HCT116 (cell line): ENCODE measurements at regions not wholly inside any gene's neighbourhood (a gene's known extent, or its start where the extent isn't known, plus 50 kb on each side); places are given as distances from the start of the nearest gene placed in this dataset.

ENCODE experiments used
- ATAC-seq: fragments of 200-7000 bp; cut with Tn5 transposase; 2 replicates; pipeline ENCODE4 v1.9.1; 2020; ENCODE audit warnings: mild to moderate bottlenecking, moderate library complexity
- BruUV-seq: library from RNA; stranded (reverse); fragments of 400-500 nt; replicated peaks from 2 replicates; lab custom pipeline; 2021; lab: Mats Ljungman, UMichigan
- CTCF ChIA-PET: fragments of 300-600 bp; sonication (Branson Sonifier 250); formaldehyde crosslinking; loops from one replicate; lab custom pipeline; 2021; ENCODE audit warnings: antibody characterized with exemption; lab: Charles Lee
- POLR2A ChIA-PET: fragments of 300-600, 350-600 bp; sonication (Branson Sonifier 250); formaldehyde crosslinking; loops from one replicate; lab custom pipeline; 2021; ENCODE audit warnings: antibody characterized with exemption; lab: Charles Lee
- RAD21 ChIA-PET, 2 experiments: fragments of 300-600 bp; sonication (Branson Sonifier 250); formaldehyde crosslinking; loops; one replicate each; lab custom pipeline; 2023; ENCODE audit warnings: low total read pairs in 2 of 2; ENCODE audit not compliant: uncharacterized antibody in 2 of 2, unreplicated experiment in 2 of 2, low non-redundant PET in 1 of 2; lab: Charles Lee
- DNase-seq: peaks from one replicate; pipeline ENCODE4 v3.0.0-alpha.2; 2010; ENCODE audit warnings: low read depth, low spot score
- H2AFZ ChIP-seq: fragments of 200-600 bp; shearing (Covaris generic), sonication (generic); 2 replicates; pipeline ENCODE4 v1.6.1; 2017; ENCODE audit warnings: low read depth, mixed run types, mixed read lengths, antibody characterized with exemption, low read length; ENCODE audit not compliant: poor library complexity, severe bottlenecking
- H3K27ac ChIP-seq: 2 replicates; pipeline ENCODE4 v1.5.1; 2012; ENCODE audit warnings: low read depth, low read length
- H3K27me3 ChIP-seq: fragments of 200-600 bp; sonication (generic); 2 replicates; pipeline ENCODE4 v1.6.1; 2016; ENCODE audit warnings: mixed run types, low read length, mixed read lengths; ENCODE audit not compliant: insufficient read depth
- H3K36me3 ChIP-seq, 2 experiments: fragments of 200-500 bp in 1 of 2; fragments of 200-600 bp in 1 of 2; sonication (Bioruptor generic) in 1 of 2; sonication (generic) in 1 of 2; 2 replicates each; pipeline versions ENCODE4 v1.5.1 to v1.6.1; 2014 to 2016; ENCODE audit warnings: low read length in 2 of 2, inconsistent platforms in 1 of 2, mixed read lengths in 1 of 2, mixed run types in 1 of 2; ENCODE audit not compliant: insufficient read depth in 2 of 2, control insufficient read depth in 1 of 2
- H3K4me1 ChIP-seq, 2 experiments: fragments of 200-600 bp in 1 of 2; sonication (generic) in 1 of 2; 2 replicates each; pipeline versions ENCODE4 v1.5.1 to v1.6.1; 2012 to 2017; ENCODE audit warnings: low read length in 2 of 2, inconsistent platforms in 1 of 2, mild to moderate bottlenecking in 1 of 2, mixed read lengths in 1 of 2, mixed run types in 1 of 2, moderate library complexity in 1 of 2; ENCODE audit not compliant: insufficient read depth in 2 of 2, control insufficient read depth in 1 of 2
- H3K4me2 ChIP-seq: fragments of 200-600 bp; sonication (generic); 2 replicates; pipeline ENCODE4 v1.6.1; 2017; ENCODE audit warnings: mixed run types, low read length, mixed read lengths
- H3K4me3 ChIP-seq, 2 experiments: fragments of 200-600 bp in 1 of 2; sonication (generic) in 1 of 2; replicated peaks in 1 of 2; 2 replicates each; pipeline ENCODE4 v1.5.1; 2011 to 2016; ENCODE audit warnings: low read length in 2 of 2, control low read depth in 1 of 2, low read depth in 1 of 2, mild to moderate bottlenecking in 1 of 2, mixed read lengths in 1 of 2, mixed run types in 1 of 2
- H3K79me2 ChIP-seq: fragments of 200-600 bp; sonication (generic); 2 replicates; pipeline ENCODE4 v1.6.1; 2017; ENCODE audit warnings: mild to moderate bottlenecking, mixed run types, low read length, moderate library complexity, mixed read lengths; ENCODE audit not compliant: insufficient read depth
- H3K9ac ChIP-seq: fragments of 200-600 bp; sonication (generic); 2 replicates; pipeline ENCODE4 v1.6.1; 2016; ENCODE audit warnings: low read length, mixed read lengths
- H3K9me2 ChIP-seq: fragments of 200-600 bp; sonication (generic), shearing (Covaris generic); 2 replicates; pipeline ENCODE4 v1.6.1; 2017; ENCODE audit warnings: mixed run types, mild to moderate bottlenecking, moderate library complexity; ENCODE audit not compliant: insufficient read depth
- H3K9me3 ChIP-seq, 2 experiments: fragments of 200-500 bp in 1 of 2; fragments of 200-600 bp in 1 of 2; sonication (Bioruptor generic) in 1 of 2; sonication (generic) in 1 of 2; 2 replicates each; pipeline ENCODE4 v1.6.1; 2014 to 2017; ENCODE audit warnings: low read length in 2 of 2, mixed read lengths in 2 of 2, inconsistent platforms in 1 of 2, low read depth in 1 of 2, mild to moderate bottlenecking in 1 of 2, mixed run types in 1 of 2, moderate library complexity in 1 of 2; ENCODE audit not compliant: control insufficient read depth in 1 of 2, insufficient read depth in 1 of 2
- H4K20me1 ChIP-seq: fragments of 200-600 bp; sonication (generic), shearing (Covaris generic); 2 replicates; pipeline ENCODE4 v1.6.1; 2017; ENCODE audit warnings: mixed run types, mild to moderate bottlenecking, moderate library complexity; ENCODE audit not compliant: insufficient read depth
- ATF3 ChIP-seq: IDR thresholded peaks from 2 replicates; pipeline ENCODE4 v1.6.1; 2012
- CTCF ChIP-seq, 3 experiments: fragments of 200-600 bp in 1 of 3; sonication (generic) in 1 of 3; IDR thresholded peaks in 2 of 3; conservative IDR thresholded peaks in 1 of 3; 2 replicates each; pipeline ENCODE4 v1.5.1; 2012 to 2017; ENCODE audit warnings: low read depth in 2 of 3, low read length in 2 of 3, antibody characterized with exemption in 1 of 3, borderline replicate concordance in 1 of 3, control low read depth in 1 of 3, mild to moderate bottlenecking in 1 of 3, mixed read lengths in 1 of 3, mixed run types in 1 of 3, moderate library complexity in 1 of 3; ENCODE audit not compliant: insufficient read depth in 1 of 3
- EGR1 ChIP-seq: IDR thresholded peaks from 2 replicates; pipeline ENCODE4 v1.6.1; 2012; ENCODE audit warnings: low read depth
- ELF1 ChIP-seq: IDR thresholded peaks from 2 replicates; pipeline ENCODE4 v1.6.1; 2012; ENCODE audit warnings: low read depth, borderline replicate concordance
- EZH2 ChIP-seq: fragments of 200-600 bp; sonication (generic); IDR thresholded peaks from 2 replicates; pipeline ENCODE4 v1.6.1; 2017; ENCODE audit warnings: antibody characterized with exemption, mixed run types
- EZH2phosphoT487 ChIP-seq: fragments of 200-600 bp; IDR thresholded peaks from 2 replicates; pipeline ENCODE4 v1.6.1; 2018; ENCODE audit warnings: antibody characterized with exemption, borderline replicate concordance
- FOSL1 ChIP-seq: IDR thresholded peaks from 2 replicates; pipeline ENCODE4 v1.6.1; 2012; ENCODE audit warnings: low read depth
- JUND ChIP-seq: IDR thresholded peaks from 2 replicates; pipeline ENCODE4 v1.6.1; 2012
- MAX ChIP-seq: IDR thresholded peaks from 2 replicates; pipeline ENCODE4 v1.6.1; 2012
- POLR2A ChIP-seq: IDR thresholded peaks from 2 replicates; pipeline ENCODE4 v1.7.0; 2011; ENCODE audit warnings: borderline replicate concordance; ENCODE audit not compliant: insufficient read depth, insufficient read length; ENCODE audit errors: extremely low read depth
- POLR2AphosphoS5 ChIP-seq: IDR thresholded peaks from 2 replicates; pipeline ENCODE4 v1.6.1; 2011; ENCODE audit warnings: mild to moderate bottlenecking, low read depth, low read length, moderate library complexity
- RAD21 ChIP-seq: IDR thresholded peaks from 2 replicates; pipeline ENCODE4 v1.6.1; 2012; ENCODE audit warnings: low read depth, mild to moderate bottlenecking
- REST ChIP-seq: IDR thresholded peaks from 2 replicates; pipeline ENCODE4 v1.6.1; 2012; ENCODE audit warnings: low read depth
- SIN3A ChIP-seq: IDR thresholded peaks from 2 replicates; pipeline ENCODE4 v1.6.1; 2012; ENCODE audit warnings: low read depth
- SP1 ChIP-seq: IDR thresholded peaks from 2 replicates; pipeline ENCODE4 v1.6.1; 2012; ENCODE audit warnings: low read depth
- SRF ChIP-seq: IDR thresholded peaks from 2 replicates; pipeline ENCODE4 v1.6.1; 2012; ENCODE audit warnings: low read depth
- TCF7L2 ChIP-seq: IDR thresholded peaks from 2 replicates; pipeline ENCODE4 v1.7.0; 2011; ENCODE audit warnings: borderline replicate concordance, inconsistent platforms; ENCODE audit not compliant: insufficient read depth, insufficient read length; ENCODE audit errors: extremely low read depth
- YY1 ChIP-seq: IDR thresholded peaks from 2 replicates; pipeline ENCODE4 v1.6.1; 2011; ENCODE audit warnings: low read length, low read depth, moderate library complexity, mild to moderate bottlenecking; ENCODE audit not compliant: insufficient replicate concordance; ENCODE audit errors: extremely low read depth
- ZBTB33 ChIP-seq: IDR thresholded peaks from 2 replicates; pipeline ENCODE4 v1.6.1; 2011; ENCODE audit warnings: mild to moderate bottlenecking, low read length, moderate library complexity; ENCODE audit not compliant: insufficient replicate concordance; ENCODE audit errors: extremely low read depth
- ZFX ChIP-seq: fragments of 450-650 bp; IDR thresholded peaks from 2 replicates; pipeline ENCODE4 v1.6.1; 2017
- ZNF274 ChIP-seq: fragments of 200-500 bp; sonication (Bioruptor generic); IDR thresholded peaks from 2 replicates; pipeline ENCODE4 v1.6.1; 2014; ENCODE audit warnings: mild to moderate bottlenecking, low read depth, low read length, inconsistent platforms
- intact Hi-C: fragments of 100-400 bp; cut with micrococcal nuclease; formaldehyde crosslinking; loops from 2 replicates; pipeline ENCODE4 v1.10.0; 2022

GRCh38 chr15:39188930-39189329, 391.9 kb upstream of the THBS1 start:
- Histone ChIP-seq H3K4me2 (peak overlapping the region; percentile 28), H3K9me3 (no peaks in the 10 kb centered on the region), H3K9ac (no peak overlapping the region), H2AFZ (no peak overlapping the region), H3K79me2 (no peaks in the 10 kb centered on the region), H3K9me2 (no peaks in the 10 kb centered on the region), H3K36me3 (no peaks in the 10 kb centered on the region), H3K27me3 (no peaks in the 10 kb centered on the region), H3K4me1 (peaks cover 5 to 19% of the 10 kb centered on the region in 2 experiments; a peak in 3 of 4 replicates), H3K4me3 (no peak overlapping the region), H4K20me1 (no peaks in the 10 kb centered on the region), H3K27ac (no peak overlapping the region)
- ChIA-PET POLR2A (no interaction called here), RAD21 (no interaction called here), CTCF (interaction anchor here (1.2 kb wide), 1 partner anchor 391 kb away, joined by 4 read pairs; no protein-coding TSS in a partner anchor)
- DNase-seq (peak; percentile 44), ATAC-seq (peak; percentile 70)
- BruUV-seq, result no TSS peak
- intact Hi-C loops, result no loop called here
- TF ChIP-seq FOSL1, result peak; percentile 52; the same call in 1 of the 2 replicates
- no peak for TF ChIP-seq ZNF274
- TF ChIP-seq JUND, result no peak; the same call in 1 of the 2 replicates
- no peak for TF ChIP-seq SIN3A
- peak; percentile 38 for TF ChIP-seq TCF7L2
- TF ChIP-seq MAX, result no peak
- TF ChIP-seq ZBTB33, result no peak
- TF ChIP-seq RAD21, result no peak
- peak; percentile 24; the same call in 1 of the 2 replicates for TF ChIP-seq ATF3
- TF ChIP-seq SRF, result no peak
- TF ChIP-seq POLR2AphosphoS5, result 0 out of 2 replicates have a peak, but pooled peaks have one; percentile 19
- TF ChIP-seq POLR2A, result no peak
- 0 out of 2 replicates have a peak, but pooled peaks have one; percentile 13 for TF ChIP-seq SP1
- TF ChIP-seq YY1, result no peak
- TF ChIP-seq EZH2, result no peak
- no peak for TF ChIP-seq EZH2phosphoT487
- TF ChIP-seq EGR1, result no peak
- no peak for TF ChIP-seq REST
- TF ChIP-seq CTCF (IDR thresholded peaks at IDR 0.05 in 2 of 3, conservative IDR thresholded peaks at IDR 0.05 in 1 of 3; ENCODE audit: borderline replicate concordance in 1 of 3, insufficient read depth in 1 of 3, low read depth in 2 of 3, low read length in 2 of 3), result no peak
- no peak for TF ChIP-seq ZFX
- no peak; the same call in 1 of the 2 replicates for TF ChIP-seq ELF1
